Right atrium auricular region (tissue), 2 donors: ENCODE measurements at regions not wholly inside any gene's neighbourhood (a gene's known extent, or its start where the extent isn't known, plus 50 kb on each side); places are given as distances from the start of the nearest gene placed in this dataset.

ENCODE experiments used
- DNase-seq: peaks from one replicate; pipeline ENCODE4 v3.0.0-alpha.2; 2019; ENCODE audit warnings: low spot score
- H3K27ac ChIP-seq, 2 donors: fragments of 200-600 bp; sonication (generic); 1 replicate in 1 of 2; 2 replicates in 1 of 2; pipeline ENCODE4 v1.5.1; 2016 to 2019
- H3K27me3 ChIP-seq, 2 donors: fragments of 200-600 bp; sonication (generic); one replicate each; pipeline versions ENCODE4 v1.5.1 to v1.6.0; 2017 to 2019
- H3K36me3 ChIP-seq: fragments of 200-600 bp; sonication (generic); one replicate; pipeline ENCODE4 v1.5.1; 2016
- H3K4me1 ChIP-seq, 2 donors: fragments of 200-600 bp; sonication (generic); one replicate each; pipeline versions ENCODE4 v1.5.1 to v1.6.0; 2017 to 2019
- H3K4me3 ChIP-seq, 2 donors: fragments of 200-600 bp; sonication (generic); 1 replicate in 1 of 2; 2 replicates in 1 of 2; pipeline ENCODE4 v1.5.1; 2017 to 2019; ENCODE audit warnings: mild to moderate bottlenecking in 1 of 2, moderate library complexity in 1 of 2
- H3K9me3 ChIP-seq, 2 donors: fragments of 200-600 bp; sonication (generic); one replicate each; pipeline ENCODE4 v1.5.1; 2019
- CTCF ChIP-seq, 2 donors: fragments of 200-600 bp; sonication (generic); IDR thresholded peaks; one replicate each; pipeline ENCODE4 v1.5.1; 2019; ENCODE audit warnings: antibody characterized with exemption in 2 of 2

GRCh38 chr6:18595774-18596530, 208.8 kb downstream of the RNF144B start:
- Histone ChIP-seq H3K4me1 (peaks cover 0 to 5% of the 10 kb centered on the region in 2 donors), H3K9me3 (no peaks in the 10 kb centered on the region), H3K4me3 (no peak overlapping the region), H3K27me3 (no peaks in the 10 kb centered on the region), H3K36me3 (no peaks in the 10 kb centered on the region), H3K27ac (peak overlapping the region; percentile 20 to 23)
- DNase-seq: peak; percentile 66
- peak; percentile 81 to 94 for TF ChIP-seq CTCF (IDR thresholded peaks at IDR 0.05)

- no peaks in the 10 kb centered on the region for H3K36me3 ChIP-seq
- no peak overlapping the region for H3K4me3 ChIP-seq
- peak in 1 of 2 donors; percentile 24 for TF ChIP-seq CTCF (IDR thresholded peaks at IDR 0.05)
- DNase-seq: no peak
- H3K27ac ChIP-seq: no peak overlapping the region
- H3K9me3 ChIP-seq: no peaks in the 10 kb centered on the region
- peaks cover 0 to 5% of the 10 kb centered on the region in 2 donors for H3K4me1 ChIP-seq
- H3K27me3 ChIP-seq: no peaks in the 10 kb centered on the region
Observed at GRCh38 chr6:18596531-18596835, 209.3 kb downstream of the RNF144B start.

GRCh38 chr6:18598551-18599264, 211.6 kb downstream of the RNF144B start:
- Histone ChIP-seq H3K27me3 (no peaks in the 10 kb centered on the region), H3K4me3 (no peak overlapping the region), H3K4me1 (peaks cover 0 to 5% of the 10 kb centered on the region in 2 donors), H3K9me3 (no peaks in the 10 kb centered on the region), H3K27ac (no peak overlapping the region), H3K36me3 (no peaks in the 10 kb centered on the region)
- no peak for DNase-seq
- no peak for TF ChIP-seq CTCF (IDR thresholded peaks at IDR 0.05)

- Histone ChIP-seq H3K36me3 (no peaks in the 10 kb centered on the region), H3K4me1 (peaks cover 0 to 5% of the 10 kb centered on the region in 2 donors), H3K4me3 (no peak overlapping the region), H3K27ac (no peak overlapping the region), H3K27me3 (no peaks in the 10 kb centered on the region), H3K9me3 (no peaks in the 10 kb centered on the region)
- no peak for DNase-seq
- TF ChIP-seq CTCF (IDR thresholded peaks at IDR 0.05): no peak
Observed at GRCh38 chr6:18600255-18600654, 213.1 kb downstream of the RNF144B start.

- no peak for DNase-seq
- H3K27me3 ChIP-seq: no peaks in the 10 kb centered on the region
- no peak for TF ChIP-seq CTCF (IDR thresholded peaks at IDR 0.05)
- peaks cover 0 to 5% of the 10 kb centered on the region in 2 donors for H3K4me1 ChIP-seq
- H3K36me3 ChIP-seq: no peaks in the 10 kb centered on the region
- no peak overlapping the region for H3K27ac ChIP-seq
- H3K4me3 ChIP-seq: no peak overlapping the region
- H3K9me3 ChIP-seq: no peaks in the 10 kb centered on the region
Observed at GRCh38 chr6:18601516-18602020, 214.4 kb downstream of the RNF144B start.
